Adrenal gland (tissue), 9 donors: ENCODE measurements at regions not wholly inside any gene's neighbourhood (a gene's known extent, or its start where the extent isn't known, plus 50 kb on each side); places are given as distances from the start of the nearest gene placed in this dataset.

Experiments used
- DNase-seq, 7 donors: peaks; one replicate each; pipeline ENCODE4 v3.0.0-alpha.2; 2019 to 2020
- H3K27ac ChIP-seq, 5 donors: fragments of 200-600 bp; sonication (generic) in 4 of 5; 1 replicate in 3 of 5; 2 replicates in 2 of 5; pipeline versions ENCODE4 v1.5.1 to v1.8.0; 2016 to 2020; ENCODE audit warnings: mild to moderate bottlenecking in 1 of 5
- H3K27me3 ChIP-seq: fragments of 200-600 bp; 2 replicates; pipeline ENCODE4 v1.8.0; 2021
- H3K36me3 ChIP-seq, 2 donors: fragments of 200-600 bp; replicated peaks in 1 of 2; 1 replicate in 1 of 2; 2 replicates in 1 of 2; pipeline versions ENCODE4 v1.5.1 to v1.8.0; 2018 to 2022
- H3K4me1 ChIP-seq, 2 donors: fragments of 200-600 bp; replicated peaks in 1 of 2; 1 replicate in 1 of 2; 2 replicates in 1 of 2; pipeline versions ENCODE4 v1.5.1 to v1.8.0; 2018 to 2021
- H3K4me3 ChIP-seq, 4 donors: fragments of 200-600 bp; sonication (generic) in 3 of 4; one replicate each; pipeline ENCODE4 v1.5.1; 2016 to 2018
- H3K9me3 ChIP-seq, 3 donors: fragments of 200-600 bp; sonication (generic) in 1 of 3; replicated peaks in 1 of 3; 1 replicate in 2 of 3; 2 replicates in 1 of 3; pipeline versions ENCODE4 v1.5.1 to v1.8.0; 2016 to 2021
- CTCF ChIP-seq, 6 experiments: fragments of 450-650 bp in 4 of 6; fragments of 200-600 bp in 2 of 6; sonication (generic) in 1 of 6; IDR thresholded peaks; 1 replicate in 5 of 6; 2 replicates in 1 of 6; pipeline versions ENCODE4 v1.5.1 to v1.8.0; 2016 to 2021; ENCODE audit warnings: antibody characterized with exemption in 6 of 6, mild to moderate bottlenecking in 2 of 6, moderate library complexity in 1 of 6
- POLR2A ChIP-seq, 2 donors: fragments of 450-650 bp; IDR thresholded peaks; one replicate each; pipeline ENCODE4 v1.6.1; 2017; ENCODE audit warnings: antibody characterized with exemption in 2 of 2, mild to moderate bottlenecking in 2 of 2, moderate library complexity in 1 of 2
- WGBS, 4 donors: extraction: QIAGEN DNeasy Blood & Tissue Kit in 2 of 4; methylation state at CpG; one replicate each; pipeline versions ENCODE4 v1.1.5 to v1.1.7; 2013 to 2017; 5-methylcytosine and 5-hydroxymethylcytosine counted together
- intact Hi-C, 2 donors: fragments of 100-400 bp; cut with DNase I; formaldehyde crosslinking; loops; one replicate each; pipeline versions ENCODE4 v1.14.1 to v1.15.0; 2022 to 2023
- donor health status: healthy with polysubstance abuse.
- donor health status: Bipolar disorder and iron deficiency.
- donor health status: DM: yes; HTN: yes; CAD: no.
- donor health status: DM: no; HTN: no; CAD: no.
- donor health status: DM: no; HTN: no; CAD: no.

DNA sequence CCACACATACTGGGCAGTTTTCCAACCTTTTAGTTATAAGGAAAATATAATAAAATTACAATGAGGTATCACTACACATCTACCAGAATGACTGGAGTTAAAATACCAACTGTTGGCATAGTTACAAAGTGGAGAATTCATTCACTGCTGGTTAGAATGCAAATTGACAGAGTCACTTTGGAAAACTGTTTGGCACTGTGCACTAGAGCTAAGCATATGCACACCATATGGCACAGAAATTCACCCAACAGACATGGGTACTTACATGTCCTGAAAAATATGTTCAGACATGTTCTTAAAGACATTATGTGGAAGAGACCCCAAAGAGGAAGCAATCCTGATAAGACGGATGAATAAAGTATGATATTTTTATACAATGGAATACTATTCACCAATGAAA, 686.1 kb upstream of the RAB6C start:
- Histone ChIP-seq H3K36me3 (no peaks in the 10 kb centered on the region), H3K27me3 (no peaks in the 10 kb centered on the region), H3K4me3 (no peak overlapping the region), H3K27ac (no peak overlapping the region), H3K4me1 (no peaks in the 10 kb centered on the region), H3K9me3 (no peaks in the 10 kb centered on the region)
- no peak for DNase-seq
- intact Hi-C loops: no loop called here
- WGBS, 4 donors: 0 to 42% (median 1%) methylated on average over 1 of the region's 1 CpG
- TF ChIP-seq POLR2A (IDR thresholded peaks at IDR 0.05) (no peak), CTCF (IDR thresholded peaks at IDR 0.05) (no peak)

DNA sequence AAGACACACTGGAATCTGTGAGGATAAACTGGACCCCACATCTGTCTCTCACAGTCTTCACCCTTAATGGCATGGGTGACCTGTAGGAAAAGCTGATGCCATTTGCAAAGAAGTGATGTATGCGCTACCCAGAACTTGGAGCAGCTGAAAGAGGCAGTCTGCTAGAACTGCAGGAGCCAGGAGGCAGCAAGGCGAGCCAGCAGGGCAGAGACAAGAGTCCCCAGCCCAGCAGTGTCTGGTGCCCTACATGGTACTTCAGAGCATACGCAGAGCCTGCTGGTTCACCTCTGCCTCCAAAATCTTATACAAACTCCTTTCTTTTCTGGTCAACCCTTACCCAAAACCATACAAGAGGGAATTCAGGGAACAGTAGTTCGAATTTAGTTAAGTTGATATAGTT, 683.1 kb upstream of the RAB6C start:
- Histone ChIP-seq H3K4me1 (no peaks in the 10 kb centered on the region), H3K4me3 (no peak overlapping the region), H3K36me3 (no peaks in the 10 kb centered on the region), H3K27ac (no peak overlapping the region), H3K9me3 (no peaks in the 10 kb centered on the region), H3K27me3 (no peaks in the 10 kb centered on the region)
- WGBS, 4 donors: 73 to 82% (median 77%) methylated on average over 3 to 4 of the region's 4 CpGs
- no peak for DNase-seq
- no peak for TF ChIP-seq CTCF (IDR thresholded peaks at IDR 0.05)
- no peak for TF ChIP-seq POLR2A (IDR thresholded peaks at IDR 0.05)
- intact Hi-C loops: no loop called here

DNA sequence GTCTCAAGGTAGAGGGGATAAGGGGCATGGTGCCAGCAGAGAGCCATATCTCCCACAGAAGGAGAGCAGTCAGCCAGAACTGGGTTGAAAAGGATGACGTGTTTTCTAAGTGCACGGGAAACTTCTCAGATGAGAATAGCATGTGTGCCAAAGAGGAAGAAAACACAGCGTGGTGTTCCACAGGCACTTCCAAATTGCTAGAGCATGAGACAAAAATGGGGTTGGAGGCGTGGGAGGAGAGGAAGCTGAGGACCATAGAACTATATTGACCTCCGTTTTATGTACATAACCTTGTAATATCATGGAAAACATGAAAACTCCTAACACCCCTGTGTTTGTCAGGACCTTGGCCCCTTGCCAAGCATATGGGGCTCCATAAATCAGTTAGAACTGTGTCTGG, 682.7 kb upstream of the RAB6C start:
- intact Hi-C loops: no loop called here
- Histone ChIP-seq H3K4me1 (no peaks in the 10 kb centered on the region), H3K9me3 (no peaks in the 10 kb centered on the region), H3K27ac (no peak overlapping the region), H3K36me3 (no peaks in the 10 kb centered on the region), H3K4me3 (no peak overlapping the region), H3K27me3 (no peaks in the 10 kb centered on the region)
- 6 to 14% (median 10%) methylated on average over 5 of the region's 5 CpGs for WGBS, 4 donors
- TF ChIP-seq CTCF (IDR thresholded peaks at IDR 0.05) (no peak), POLR2A (IDR thresholded peaks at IDR 0.05) (no peak)
- peak in 2 of 7 donors; percentile 12 to 14 for DNase-seq

DNA sequence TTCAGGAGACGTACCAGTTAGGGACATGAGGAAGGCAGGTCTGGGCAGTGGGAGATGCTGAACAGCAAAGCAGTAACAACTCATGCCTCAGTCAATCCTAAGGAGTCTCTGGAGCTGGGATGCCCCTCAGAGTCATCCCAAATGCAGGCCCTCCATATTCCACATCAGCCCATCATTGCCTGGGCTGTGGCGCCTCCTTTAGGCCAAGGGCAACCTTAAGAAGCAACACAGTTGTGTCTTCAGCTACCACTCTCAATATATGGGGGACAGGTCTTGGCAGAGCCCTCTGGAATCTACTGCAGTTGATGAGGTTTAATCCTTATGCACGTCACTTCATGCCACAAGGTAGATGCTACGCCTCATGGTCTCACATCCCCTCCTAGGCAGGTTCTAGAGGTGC, 682.0 kb upstream of the RAB6C start:
- Histone ChIP-seq H3K36me3 (no peaks in the 10 kb centered on the region), H3K4me1 (no peaks in the 10 kb centered on the region), H3K27ac (no peak overlapping the region), H3K9me3 (no peaks in the 10 kb centered on the region), H3K4me3 (no peak overlapping the region), H3K27me3 (no peaks in the 10 kb centered on the region)
- intact Hi-C loops: no loop called here
- DNase-seq: no peak
- TF ChIP-seq POLR2A (IDR thresholded peaks at IDR 0.05): no peak
- no peak for TF ChIP-seq CTCF (IDR thresholded peaks at IDR 0.05)
- 58 to 86% (median 70%) methylated on average over 4 of the region's 4 CpGs for WGBS, 4 donors
